ENCODE measurements at regions not wholly inside any gene's neighbourhood (a gene's known extent, or its start where the extent isn't known, plus 50 kb on each side); places are given as distances from the start of the nearest gene placed in this dataset.

DNA sequence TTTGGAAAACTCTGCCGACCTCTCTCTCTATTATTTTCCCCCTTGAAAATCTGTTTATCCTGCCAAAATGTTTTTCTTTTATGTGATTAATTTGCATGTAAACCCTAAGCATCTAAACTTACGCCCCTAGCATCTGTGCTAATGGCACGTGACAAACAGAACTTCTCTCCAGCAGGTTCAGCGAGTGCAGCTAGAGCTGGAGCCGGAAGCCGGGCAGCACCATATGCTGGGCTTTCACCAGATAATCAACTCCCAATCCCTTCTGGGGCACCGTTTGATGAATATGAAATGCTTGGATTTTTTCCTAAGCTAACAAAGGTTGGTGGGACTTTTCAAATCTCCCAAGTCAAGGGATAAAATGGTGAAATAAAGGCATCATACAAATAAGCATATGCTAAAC, 667.5 kb upstream of the TMEM132C start:
- Histone ChIP-seq H2BK12ac (ENCODE audit: insufficient read length, low read depth, low read length) (no peak overlapping the region), H3K14ac (ENCODE audit: insufficient read depth, low read length) (no peak overlapping the region), H3K18ac (ENCODE audit: insufficient read length, low read depth, low read length) (no peak overlapping the region), H2BK120ac (ENCODE audit: low read depth, low read length, poor library complexity, severe bottlenecking) (no peak overlapping the region), H2BK20ac (ENCODE audit: low read depth, low read length, poor library complexity, severe bottlenecking) (no peak overlapping the region), H2AK5ac (ENCODE audit: insufficient read length, low read length) (no peak overlapping the region), H3K56ac (ENCODE audit: insufficient read length, low read depth, low read length) (no peak overlapping the region), H3K4me2 (ENCODE audit: insufficient read depth, insufficient read length, low read length) (no peak overlapping the region), H3K9me3 (ENCODE audit: control insufficient read depth, low read depth, low read length) (no peaks in the 10 kb centered on the region), H2AFZ (ENCODE audit: low read length) (no peak overlapping the region), H3K79me2 (ENCODE audit: insufficient read depth, low read length) (no peaks in the 10 kb centered on the region), H2BK5ac (ENCODE audit: insufficient read length, low read length) (no peak overlapping the region), H4K5ac (ENCODE audit: insufficient read length, low read depth, low read length) (no peak overlapping the region), H2BK15ac (ENCODE audit: low read depth, low read length) (no peak overlapping the region), H3K23ac (ENCODE audit: insufficient read length, low read depth, low read length) (no peak overlapping the region), H4K8ac (replicated peaks; ENCODE audit: insufficient read length, low read depth, low read length) (no peak overlapping the region), H3K4me1 (ENCODE audit: insufficient read depth, low read length) (peaks cover 3% of the 10 kb centered on the region), H3K27me3 (ENCODE audit: insufficient read depth, low read length) (no peaks in the 10 kb centered on the region), H3K79me1 (ENCODE audit: insufficient read depth, low read depth, low read length, poor library complexity, severe bottlenecking) (no peaks in the 10 kb centered on the region), H3K4ac (ENCODE audit: low read depth, low read length) (no peak overlapping the region), H3K23me2 (ENCODE audit: insufficient read length, low read depth, low read length, poor library complexity, severe bottlenecking) (no peaks in the 10 kb centered on the region), H3K9ac (ENCODE audit: extremely low read depth, insufficient read length, low read length) (no peak overlapping the region), H4K91ac (ENCODE audit: insufficient read length, low read depth, low read length) (no peak overlapping the region), H4K20me1 (ENCODE audit: control insufficient read depth, insufficient read depth, insufficient read length) (no peaks in the 10 kb centered on the region), H3T11ph (ENCODE audit: low read length) (no peak overlapping the region), H3K27ac (ENCODE audit: insufficient read length, low read depth, low read length) (no peak overlapping the region)
- H3K9me3 Mint-ChIP-seq = no peaks in the 10 kb centered on the region; a peak in 1 of 5 replicates
- no peak overlapping the region for H3K4me3 Mint-ChIP-seq
- no peaks in the 10 kb centered on the region for H3K36me3 Mint-ChIP-seq (ENCODE audit: insufficient read depth in 1 of 3, low read depth in 3 of 3)
- H3K27me3 Mint-ChIP-seq (ENCODE audit: low read depth) = no peaks in the 10 kb centered on the region
- WGBS (ENCODE audit: extremely low coverage, insufficient read length, low lambda C conversion rate) = no CpG with 5 or more reads among the region's 7 CpGs
- TF ChIP-seq, protein P1, sequence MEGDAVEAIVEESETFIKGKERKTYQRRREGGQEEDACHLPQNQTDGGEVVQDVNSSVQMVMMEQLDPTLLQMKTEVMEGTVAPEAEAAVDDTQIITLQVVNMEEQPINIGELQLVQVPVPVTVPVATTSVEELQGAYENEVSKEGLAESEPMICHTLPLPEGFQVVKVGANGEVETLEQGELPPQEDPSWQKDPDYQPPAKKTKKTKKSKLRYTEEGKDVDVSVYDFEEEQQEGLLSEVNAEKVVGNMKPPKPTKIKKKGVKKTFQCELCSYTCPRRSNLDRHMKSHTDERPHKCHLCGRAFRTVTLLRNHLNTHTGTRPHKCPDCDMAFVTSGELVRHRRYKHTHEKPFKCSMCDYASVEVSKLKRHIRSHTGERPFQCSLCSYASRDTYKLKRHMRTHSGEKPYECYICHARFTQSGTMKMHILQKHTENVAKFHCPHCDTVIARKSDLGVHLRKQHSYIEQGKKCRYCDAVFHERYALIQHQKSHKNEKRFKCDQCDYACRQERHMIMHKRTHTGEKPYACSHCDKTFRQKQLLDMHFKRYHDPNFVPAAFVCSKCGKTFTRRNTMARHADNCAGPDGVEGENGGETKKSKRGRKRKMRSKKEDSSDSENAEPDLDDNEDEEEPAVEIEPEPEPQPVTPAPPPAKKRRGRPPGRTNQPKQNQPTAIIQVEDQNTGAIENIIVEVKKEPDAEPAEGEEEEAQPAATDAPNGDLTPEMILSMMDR (conservative IDR thresholded peaks at IDR 0.05) = no peak
- H3K27ac Mint-ChIP-seq = no peak overlapping the region
- DNase-seq = no peak
- peaks cover 45 to 48% of the 10 kb centered on the region in 2 experiments for H3K4me1 Mint-ChIP-seq

Data from H9 (cell line).